Thyroid gland (tissue), 4 donors: ENCODE measurements at regions not wholly inside any gene's neighbourhood (a gene's known extent, or its start where the extent isn't known, plus 50 kb on each side); places are given as distances from the start of the nearest gene placed in this dataset.

ENCODE experiments used
- CTCF ChIP-seq, 6 experiments: fragments of 200-600 bp in 3 of 6; fragments of 450-650 bp in 3 of 6; sonication (generic) in 3 of 6; IDR thresholded peaks; one replicate each; pipeline ENCODE4 v1.5.1; 2016 to 2019; ENCODE audit warnings: antibody characterized with exemption in 6 of 6, mild to moderate bottlenecking in 2 of 6, inconsistent platforms in 1 of 6, moderate library complexity in 1 of 6
- POLR2A ChIP-seq, 2 donors: fragments of 450-650 bp; IDR thresholded peaks; one replicate each; pipeline ENCODE4 v1.6.1; 2017; ENCODE audit warnings: antibody characterized with exemption in 2 of 2, mild to moderate bottlenecking in 2 of 2, moderate library complexity in 1 of 2

DNA sequence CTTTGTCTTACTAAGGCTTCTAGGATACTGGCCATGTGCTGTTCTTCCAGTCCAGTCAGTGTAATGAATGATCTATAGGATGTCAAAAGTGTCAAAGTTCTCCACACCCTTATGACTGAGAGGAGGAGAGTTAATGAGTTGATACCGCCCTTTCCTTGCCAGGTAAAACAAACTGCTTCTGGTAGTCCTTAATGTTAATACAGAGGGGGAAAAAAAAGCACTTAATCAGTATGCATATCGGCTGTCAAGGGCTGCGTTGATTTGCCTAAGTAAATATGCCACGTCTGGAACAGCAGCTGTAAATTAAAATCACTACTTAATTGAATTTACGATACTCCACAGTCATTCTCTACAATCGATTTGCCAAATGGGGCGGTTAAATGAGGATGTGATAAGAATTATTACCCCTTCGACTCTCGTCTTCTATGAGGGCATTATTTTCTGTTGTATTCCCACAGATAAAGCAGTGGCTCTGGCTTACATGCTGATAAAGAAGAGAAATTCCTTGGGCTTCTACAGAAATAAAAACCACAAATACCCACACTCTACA, 416.0 kb downstream of the KCNH5 start:
- TF ChIP-seq CTCF (IDR thresholded peaks at IDR 0.05) (no peak), POLR2A (IDR thresholded peaks at IDR 0.05) (no peak)
